Keratinocyte (primary cell): ENCODE measurements at regions not wholly inside any gene's neighbourhood (a gene's known extent, or its start where the extent isn't known, plus 50 kb on each side); places are given as distances from the start of the nearest gene placed in this dataset.

ENCODE experiments used
- DNase-seq: peaks from one replicate; pipeline ENCODE4 v3.0.0-alpha.2; 2011; ENCODE audit warnings: low read depth, missing footprints, low spot score
- FAIRE-seq: peaks from 2 replicates; lab custom pipeline; 2011; peaks lifted over from hg19 to GRCh38; lab: Jason Lieb, UNC
- H2AFZ ChIP-seq: 2 replicates; pipeline ENCODE4 v1.6.0; 2012; ENCODE audit warnings: low read length, control low read depth, inconsistent platforms; ENCODE audit not compliant: control insufficient read depth
- H3K27ac ChIP-seq: 2 replicates; pipeline ENCODE4 v1.5.1; 2011; ENCODE audit warnings: low read length; ENCODE audit not compliant: control insufficient read depth, insufficient read depth
- H3K27me3 ChIP-seq: 3 replicates; pipeline ENCODE4 v1.6.0; 2011; ENCODE audit warnings: low read length; ENCODE audit not compliant: control insufficient read depth, insufficient read depth; ENCODE audit errors: extremely low read depth
- H3K36me3 ChIP-seq, 2 experiments: 2 replicates in 1 of 2; 3 replicates in 1 of 2; pipeline ENCODE4 v1.5.1; 2011; ENCODE audit warnings: low read length in 2 of 2, mild to moderate bottlenecking in 1 of 2; ENCODE audit not compliant: control insufficient read depth in 2 of 2, insufficient read depth in 2 of 2; ENCODE audit errors: extremely low read depth in 1 of 2
- H3K4me1 ChIP-seq: 3 replicates; pipeline ENCODE4 v1.5.1; 2011; ENCODE audit warnings: low read length; ENCODE audit not compliant: control insufficient read depth, insufficient read depth; ENCODE audit errors: extremely low read depth
- H3K4me2 ChIP-seq: 3 replicates; pipeline ENCODE4 v1.6.0; 2011; ENCODE audit warnings: low read depth, low read length; ENCODE audit not compliant: control insufficient read depth, insufficient read depth; ENCODE audit errors: extremely low read depth
- H3K4me3 ChIP-seq, 3 experiments: fragments of 200-600 bp in 1 of 3; sonication (generic) in 1 of 3; 2 replicates in 2 of 3; 3 replicates in 1 of 3; pipeline ENCODE4 v1.5.1; 2011 to 2016; ENCODE audit warnings: low read length in 3 of 3, mild to moderate bottlenecking in 3 of 3, control low read depth in 2 of 3, inconsistent platforms in 1 of 3, low read depth in 1 of 3, mixed read lengths in 1 of 3, mixed run types in 1 of 3, moderate library complexity in 1 of 3; ENCODE audit not compliant: control insufficient read depth in 2 of 3, insufficient read depth in 2 of 3; ENCODE audit errors: extremely low read depth in 1 of 3
- H3K79me2 ChIP-seq: 2 replicates; pipeline ENCODE4 v1.6.0; 2012; ENCODE audit warnings: low read length; ENCODE audit not compliant: control insufficient read depth, insufficient read depth
- H3K9ac ChIP-seq: 3 replicates; pipeline ENCODE4 v1.6.0; 2011; ENCODE audit warnings: low read length; ENCODE audit not compliant: control insufficient read depth, insufficient read depth; ENCODE audit errors: extremely low read depth
- H3K9me1 ChIP-seq: 3 replicates; pipeline ENCODE4 v1.6.0; 2011; ENCODE audit warnings: low read length; ENCODE audit not compliant: control insufficient read depth, insufficient read depth; ENCODE audit errors: extremely low read depth
- H3K9me3 ChIP-seq: 2 replicates; pipeline ENCODE4 v1.5.1; 2012; ENCODE audit warnings: low read depth, low read length; ENCODE audit not compliant: control insufficient read depth
- H4K20me1 ChIP-seq: 3 replicates; pipeline ENCODE4 v1.6.0; 2011; ENCODE audit warnings: low read length; ENCODE audit not compliant: control insufficient read depth, insufficient read depth; ENCODE audit errors: extremely low read depth
- EZH2 ChIP-seq: IDR thresholded peaks from one replicate; pipeline ENCODE4 v1.6.1; 2012; ENCODE audit warnings: inconsistent platforms, mild to moderate bottlenecking, low read length, moderate library complexity
- dilution Hi-C: fragments of 300-500 bp; cut with MboI; formaldehyde crosslinking; loops from one replicate; pipeline ENCODE4 v1.7.0; 2020; ENCODE audit warnings: low sequenced_read_pairs; ENCODE audit not compliant: extremely low pct_ligation_motif_present
- TF ChIP-seq, protein P1 (sequence below), 3 experiments: IDR thresholded peaks in 1 of 3; conservative IDR thresholded peaks in 1 of 3; optimal IDR thresholded peaks in 1 of 3; 2 replicates in 2 of 3; 3 replicates in 1 of 3; pipeline versions ENCODE3 to v1.5.1; 2011; ENCODE audit warnings: low read length in 3 of 3, mild to moderate bottlenecking in 3 of 3, moderate library complexity in 2 of 3, control low read depth in 1 of 3, inconsistent platforms in 1 of 3; ENCODE audit not compliant: insufficient read depth in 2 of 3; ENCODE audit errors: extremely low read depth in 1 of 3

DNA sequence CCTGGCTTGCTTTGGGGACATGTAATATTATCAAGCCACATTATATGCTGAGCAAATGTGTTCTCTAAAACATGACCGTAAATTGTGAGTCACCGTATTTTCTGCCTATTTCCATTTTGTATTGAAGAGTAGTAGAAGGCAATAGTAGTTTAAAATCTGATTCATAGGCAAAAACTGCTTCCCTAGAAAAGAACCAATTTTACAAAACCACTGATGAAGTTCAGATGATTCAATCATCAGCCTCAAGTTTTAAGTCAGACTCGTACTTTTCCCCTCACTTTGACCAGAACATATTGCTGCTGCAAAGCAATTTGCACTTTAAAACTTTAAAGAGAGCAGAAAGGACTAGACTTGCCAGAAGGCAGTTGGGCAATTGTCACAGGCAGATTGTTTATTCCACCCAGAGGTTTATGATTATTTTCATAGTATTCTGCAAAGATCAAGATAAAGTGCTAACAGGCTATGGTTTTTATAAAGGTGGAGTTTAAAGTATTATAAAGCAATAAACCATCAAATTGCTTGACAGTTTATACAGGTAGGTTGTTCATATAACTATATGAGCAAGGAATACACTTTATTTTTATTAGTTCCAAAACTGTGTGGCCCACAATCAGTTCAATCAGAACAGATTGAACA, 168.2 kb downstream of the ETV1 start:
- DNase-seq, result no peak
- FAIRE-seq, result no peak
- H2AFZ ChIP-seq, result no peak overlapping the region

DNA sequence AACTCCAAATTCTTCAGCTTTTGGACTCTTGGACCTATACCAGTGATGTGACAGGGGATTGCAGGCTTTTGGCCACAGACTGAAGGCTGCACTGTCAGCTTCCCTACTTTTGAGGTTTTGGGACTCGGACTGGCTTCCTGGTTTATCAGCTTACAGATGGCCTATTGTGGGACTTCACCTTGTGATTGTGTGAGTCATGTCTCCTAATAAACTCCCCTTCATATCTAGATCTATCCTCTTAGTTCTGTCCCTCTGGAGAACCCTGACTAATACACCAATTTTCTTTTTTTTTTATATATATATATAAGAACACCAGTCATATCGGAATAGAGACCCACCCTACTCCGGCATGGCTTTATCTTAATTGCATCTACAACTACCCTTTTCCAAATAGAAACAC, 166.8 kb downstream of the ETV1 start:
- dilution Hi-C loops, result no loop called here
- Histone ChIP-seq H2AFZ (no peak overlapping the region), H3K4me3 (no peak overlapping the region), H3K4me2 (no peak overlapping the region), H3K27me3 (no peaks in the 10 kb centered on the region), H3K27ac (no peak overlapping the region), H3K9me1 (no peaks in the 10 kb centered on the region), H4K20me1 (no peaks in the 10 kb centered on the region), H3K9ac (no peak overlapping the region), H3K36me3 (no peaks in the 10 kb centered on the region), H3K4me1 (no peaks in the 10 kb centered on the region), H3K9me3 (no peaks in the 10 kb centered on the region), H3K79me2 (no peaks in the 10 kb centered on the region)
- FAIRE-seq, result no peak
- TF ChIP-seq EZH2, result no peak
- TF ChIP-seq, protein P1, sequence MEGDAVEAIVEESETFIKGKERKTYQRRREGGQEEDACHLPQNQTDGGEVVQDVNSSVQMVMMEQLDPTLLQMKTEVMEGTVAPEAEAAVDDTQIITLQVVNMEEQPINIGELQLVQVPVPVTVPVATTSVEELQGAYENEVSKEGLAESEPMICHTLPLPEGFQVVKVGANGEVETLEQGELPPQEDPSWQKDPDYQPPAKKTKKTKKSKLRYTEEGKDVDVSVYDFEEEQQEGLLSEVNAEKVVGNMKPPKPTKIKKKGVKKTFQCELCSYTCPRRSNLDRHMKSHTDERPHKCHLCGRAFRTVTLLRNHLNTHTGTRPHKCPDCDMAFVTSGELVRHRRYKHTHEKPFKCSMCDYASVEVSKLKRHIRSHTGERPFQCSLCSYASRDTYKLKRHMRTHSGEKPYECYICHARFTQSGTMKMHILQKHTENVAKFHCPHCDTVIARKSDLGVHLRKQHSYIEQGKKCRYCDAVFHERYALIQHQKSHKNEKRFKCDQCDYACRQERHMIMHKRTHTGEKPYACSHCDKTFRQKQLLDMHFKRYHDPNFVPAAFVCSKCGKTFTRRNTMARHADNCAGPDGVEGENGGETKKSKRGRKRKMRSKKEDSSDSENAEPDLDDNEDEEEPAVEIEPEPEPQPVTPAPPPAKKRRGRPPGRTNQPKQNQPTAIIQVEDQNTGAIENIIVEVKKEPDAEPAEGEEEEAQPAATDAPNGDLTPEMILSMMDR (optimal IDR thresholded peaks at IDR 0.05 in 1 of 3, IDR thresholded peaks at IDR 0.05 in 1 of 3, conservative IDR thresholded peaks at IDR 0.05 in 1 of 3; ENCODE audit: extremely low read depth in 1 of 3, insufficient read depth in 2 of 3, low read length in 3 of 3), result no peak
- DNase-seq, result no peak

More for the DNA sequence above, 168.2 kb downstream of the ETV1 start:
- Histone ChIP-seq H3K4me3 (no peak overlapping the region), H3K9me3 (no peaks in the 10 kb centered on the region), H3K36me3 (no peaks in the 10 kb centered on the region), H3K4me2 (no peak overlapping the region), H3K4me1 (no peaks in the 10 kb centered on the region), H3K79me2 (no peaks in the 10 kb centered on the region), H3K9ac (no peak overlapping the region), H3K27me3 (no peaks in the 10 kb centered on the region), H4K20me1 (no peaks in the 10 kb centered on the region), H3K9me1 (no peaks in the 10 kb centered on the region), H3K27ac (no peak overlapping the region)
- no peak for TF ChIP-seq EZH2
- TF ChIP-seq, protein P1 (optimal IDR thresholded peaks at IDR 0.05 in 1 of 3, IDR thresholded peaks at IDR 0.05 in 1 of 3, conservative IDR thresholded peaks at IDR 0.05 in 1 of 3; ENCODE audit: extremely low read depth in 1 of 3, insufficient read depth in 2 of 3, low read length in 3 of 3), result no peak
- dilution Hi-C loops, result no loop called here
